SK-N-SH treated with all-trans-retinoic acid at 6 μM for 48 hours (cell line): ENCODE measurements at regions not wholly inside any gene's neighbourhood (a gene's known extent, or its start where the extent isn't known, plus 50 kb on each side); places are given as distances from the start of the nearest gene placed in this dataset.

ENCODE experiments used
- ARNTL ChIP-seq: fragments of 450-650 bp; formaldehyde crosslinking; IDR thresholded peaks from 2 replicates; pipeline ENCODE4 v1.5.0; 2020; ENCODE audit warnings: low read depth, mild to moderate bottlenecking, moderate library complexity, borderline replicate concordance
- CREB5 ChIP-seq: fragments of 250-450 bp; sonication (Bioruptor Pico); IDR thresholded peaks from 2 replicates; pipeline ENCODE4 v1.5.1; 2020; ENCODE audit warnings: low read depth, mild to moderate bottlenecking, moderate library complexity
- CSRNP3 ChIP-seq: fragments of 250-450 bp; sonication (Bioruptor Pico); IDR thresholded peaks from 2 replicates; pipeline ENCODE4 v1.5.1; 2021; ENCODE audit warnings: mild to moderate bottlenecking, moderate library complexity
- ESRRG ChIP-seq: fragments of 250-450 bp; sonication (Bioruptor Pico); IDR thresholded peaks from 2 replicates; pipeline ENCODE4 v1.6.1; 2021; ENCODE audit warnings: mild to moderate bottlenecking
- GLIS3 ChIP-seq: fragments of 250-450 bp; sonication (Bioruptor Pico); IDR thresholded peaks from 2 replicates; pipeline ENCODE4 v1.5.0; 2020; ENCODE audit warnings: mild to moderate bottlenecking, moderate library complexity
- PATZ1 ChIP-seq: fragments of 250-450 bp; sonication (Bioruptor Pico); IDR thresholded peaks from 2 replicates; pipeline ENCODE4 v1.8.0; 2020; ENCODE audit warnings: mild to moderate bottlenecking, moderate library complexity, borderline replicate concordance
- POU6F1 ChIP-seq: fragments of 250-450 bp; sonication (Bioruptor Pico); IDR thresholded peaks from 2 replicates; pipeline ENCODE4 v1.8.0; 2021; ENCODE audit warnings: low read depth, mild to moderate bottlenecking, moderate library complexity, borderline replicate concordance
- PPARA ChIP-seq: fragments of 250-450 bp; sonication (Bioruptor Pico); IDR thresholded peaks from 2 replicates; pipeline ENCODE4 v1.5.0; 2020; ENCODE audit warnings: mild to moderate bottlenecking, borderline replicate concordance
- RARB ChIP-seq: fragments of 250-450 bp; sonication (Bioruptor Pico); IDR thresholded peaks from 2 replicates; pipeline ENCODE4 v1.8.0; 2021; ENCODE audit warnings: mild to moderate bottlenecking, moderate library complexity
- TCF4 ChIP-seq: fragments of 250-450 bp; sonication (Bioruptor Pico); IDR thresholded peaks from 2 replicates; pipeline ENCODE4 v1.8.0; 2021; ENCODE audit warnings: mild to moderate bottlenecking, moderate library complexity, borderline replicate concordance
- TSHZ2 ChIP-seq: fragments of 250-450 bp; sonication (Bioruptor Pico); IDR thresholded peaks from 2 replicates; pipeline ENCODE4 v1.5.0; 2020; ENCODE audit warnings: mild to moderate bottlenecking, moderate library complexity
- ZFP30 ChIP-seq: fragments of 450-650 bp; formaldehyde crosslinking; IDR thresholded peaks from 2 replicates; pipeline ENCODE4 v1.5.0; 2022; ENCODE audit warnings: mild to moderate bottlenecking, moderate library complexity
- ZNF565 ChIP-seq: fragments of 450-650 bp; formaldehyde crosslinking; conservative IDR thresholded peaks from 2 replicates; pipeline ENCODE4 v1.5.0; 2020; ENCODE audit warnings: low read depth, mild to moderate bottlenecking, moderate library complexity
- ZNF8 ChIP-seq: fragments of 450-650 bp; formaldehyde crosslinking; IDR thresholded peaks from 2 replicates; pipeline ENCODE4 v1.5.0; 2020; ENCODE audit warnings: mild to moderate bottlenecking, moderate library complexity

GRCh38 chr3:64871834-64872249 is 184.0 kb upstream of the ADAMTS9 start:
- no peak for TF ChIP-seq ESRRG (CRISPR knock-in tag)
- TF ChIP-seq PPARA (CRISPR knock-in tag) = no peak
- no peak for TF ChIP-seq CREB5 (CRISPR knock-in tag)
- TF ChIP-seq TCF4 = peak; percentile 82; the same call in 1 of the 2 replicates
- TF ChIP-seq POU6F1 (CRISPR knock-in tag) = no peak
- TF ChIP-seq ZNF8 (CRISPR knock-in tag) = no peak
- no peak for TF ChIP-seq PATZ1 (CRISPR knock-in tag)
- TF ChIP-seq CSRNP3 (CRISPR knock-in tag) = no peak
- no peak for TF ChIP-seq ZNF565 (CRISPR knock-in tag)
- no peak for TF ChIP-seq GLIS3 (CRISPR knock-in tag)
- no peak for TF ChIP-seq ZFP30 (CRISPR knock-in tag)
- TF ChIP-seq TSHZ2 (CRISPR knock-in tag) = 0 out of 2 replicates have a peak, but pooled peaks have one; percentile 17
- no peak for TF ChIP-seq ARNTL (CRISPR knock-in tag)
- no peak for TF ChIP-seq RARB (CRISPR knock-in tag)
